ENCODE measurements at regions not wholly inside any gene's neighbourhood (a gene's known extent, or its start where the extent isn't known, plus 50 kb on each side); places are given as distances from the start of the nearest gene placed in this dataset.

DNA sequence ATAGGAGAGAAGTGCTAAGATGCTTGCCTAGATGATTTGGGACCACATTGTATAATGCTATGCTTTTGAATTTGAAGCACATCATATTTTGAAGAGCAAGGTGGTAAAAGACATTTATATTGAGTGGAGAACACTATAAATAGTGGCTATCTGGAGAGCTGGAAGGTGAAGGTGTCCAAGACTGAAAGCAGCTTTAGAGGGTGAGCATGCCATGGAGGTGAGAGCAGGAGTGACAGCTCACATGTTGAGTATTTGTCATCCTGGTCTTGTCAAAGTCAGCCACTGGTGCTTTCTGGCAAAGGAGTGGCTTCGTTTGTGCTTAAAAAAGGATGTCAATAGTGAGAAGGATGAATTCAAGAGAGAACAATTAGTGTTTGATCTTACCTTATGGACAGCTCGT, 225.9 kb downstream of the COG6 start:
- Histone ChIP-seq H3K4me1 (ENCODE audit: control insufficient read depth in 1 of 2, insufficient read depth in 2 of 2, low read length in 2 of 2) (no peaks in the 10 kb centered on the region), H3K9ac (ENCODE audit: insufficient read depth, low read length, poor library complexity, severe bottlenecking) (no peak overlapping the region), H4K20me1 (ENCODE audit: insufficient read depth, low read length) (no peaks in the 10 kb centered on the region), H3K9me3 (replicated peaks in 1 of 2; ENCODE audit: control insufficient read depth in 1 of 2, insufficient read depth in 1 of 2, low read length in 2 of 2) (peaks cover 8 to 26% of the 10 kb centered on the region in 2 donors), H3K27ac (ENCODE audit: low read depth in 1 of 2, low read length in 2 of 2) (no peak overlapping the region), H2AFZ (ENCODE audit: insufficient read depth, low read depth, low read length, poor library complexity, severe bottlenecking) (no peak overlapping the region), H3K4me3 (replicated peaks in 1 of 3; ENCODE audit: low read depth in 2 of 3, low read length in 3 of 3) (no peak overlapping the region), H3K4me2 (replicated peaks; ENCODE audit: extremely low read depth, low read length, poor library complexity, severe bottlenecking) (no peak overlapping the region), H3K27me3 (ENCODE audit: control insufficient read depth in 2 of 2, insufficient read depth in 2 of 2, low read length in 2 of 2) (no peaks in the 10 kb centered on the region), H3K36me3 (replicated peaks in 1 of 2; ENCODE audit: control insufficient read depth in 1 of 2, insufficient read depth in 2 of 2, low read length in 2 of 2) (no peaks in the 10 kb centered on the region), H3K79me2 (ENCODE audit: insufficient read depth, low read length) (no peaks in the 10 kb centered on the region)
- intact Hi-C loops (cut with micrococcal nuclease) = no loop called here
- H3K27ac Mint-ChIP-seq = no peak overlapping the region
- DNase-seq = no peak
- H3K27me3 Mint-ChIP-seq (ENCODE audit: low read depth in 3 of 3) = peaks cover 1 to 4% (median 2%) of the 10 kb centered on the region in 3 donors
- WGBS (ENCODE audit: insufficient coverage) = 50% methylated on average over 2 of the region's 2 CpGs
- no peaks in the 10 kb centered on the region for H3K4me1 Mint-ChIP-seq
- H3K4me3 Mint-ChIP-seq = no peak overlapping the region
- H3K9me3 Mint-ChIP-seq = peaks cover 8 to 20% (median 14%) of the 10 kb centered on the region in 7 donors
- TF ChIP-seq, protein P1, sequence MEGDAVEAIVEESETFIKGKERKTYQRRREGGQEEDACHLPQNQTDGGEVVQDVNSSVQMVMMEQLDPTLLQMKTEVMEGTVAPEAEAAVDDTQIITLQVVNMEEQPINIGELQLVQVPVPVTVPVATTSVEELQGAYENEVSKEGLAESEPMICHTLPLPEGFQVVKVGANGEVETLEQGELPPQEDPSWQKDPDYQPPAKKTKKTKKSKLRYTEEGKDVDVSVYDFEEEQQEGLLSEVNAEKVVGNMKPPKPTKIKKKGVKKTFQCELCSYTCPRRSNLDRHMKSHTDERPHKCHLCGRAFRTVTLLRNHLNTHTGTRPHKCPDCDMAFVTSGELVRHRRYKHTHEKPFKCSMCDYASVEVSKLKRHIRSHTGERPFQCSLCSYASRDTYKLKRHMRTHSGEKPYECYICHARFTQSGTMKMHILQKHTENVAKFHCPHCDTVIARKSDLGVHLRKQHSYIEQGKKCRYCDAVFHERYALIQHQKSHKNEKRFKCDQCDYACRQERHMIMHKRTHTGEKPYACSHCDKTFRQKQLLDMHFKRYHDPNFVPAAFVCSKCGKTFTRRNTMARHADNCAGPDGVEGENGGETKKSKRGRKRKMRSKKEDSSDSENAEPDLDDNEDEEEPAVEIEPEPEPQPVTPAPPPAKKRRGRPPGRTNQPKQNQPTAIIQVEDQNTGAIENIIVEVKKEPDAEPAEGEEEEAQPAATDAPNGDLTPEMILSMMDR (IDR thresholded peaks at IDR 0.05) = no peak
- no peaks in the 10 kb centered on the region for H3K36me3 Mint-ChIP-seq

DNA sequence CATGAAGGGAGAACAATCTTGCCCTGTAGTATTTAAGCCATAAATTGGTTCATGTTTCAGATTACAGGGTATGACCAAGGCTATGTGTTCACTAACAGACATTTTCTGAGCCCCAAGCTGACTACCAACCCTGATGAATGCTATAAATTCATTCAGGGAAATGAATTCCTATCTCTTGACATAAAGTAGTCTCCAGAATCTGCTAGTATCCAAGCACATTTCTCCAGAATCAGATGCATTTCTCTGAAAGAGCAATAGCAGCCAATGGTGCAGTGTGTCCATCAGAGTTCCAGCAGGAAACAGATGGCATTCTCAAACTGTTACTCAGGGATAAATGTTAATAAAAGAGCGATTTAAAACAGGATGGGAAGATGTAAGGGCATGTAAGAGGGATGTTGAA, 226.4 kb downstream of the COG6 start:
- Histone ChIP-seq H3K27me3 (ENCODE audit: control insufficient read depth in 2 of 2, insufficient read depth in 2 of 2, low read length in 2 of 2) (no peaks in the 10 kb centered on the region), H3K4me2 (replicated peaks; ENCODE audit: extremely low read depth, low read length, poor library complexity, severe bottlenecking) (no peak overlapping the region), H3K27ac (ENCODE audit: low read depth in 1 of 2, low read length in 2 of 2) (no peak overlapping the region), H3K4me3 (replicated peaks in 1 of 3; ENCODE audit: low read depth in 2 of 3, low read length in 3 of 3) (no peak overlapping the region), H2AFZ (ENCODE audit: insufficient read depth, low read depth, low read length, poor library complexity, severe bottlenecking) (no peak overlapping the region), H3K9ac (ENCODE audit: insufficient read depth, low read length, poor library complexity, severe bottlenecking) (no peak overlapping the region), H4K20me1 (ENCODE audit: insufficient read depth, low read length) (no peaks in the 10 kb centered on the region), H3K9me3 (replicated peaks in 1 of 2; ENCODE audit: control insufficient read depth in 1 of 2, insufficient read depth in 1 of 2, low read length in 2 of 2) (peaks cover 8 to 26% of the 10 kb centered on the region in 2 donors), H3K79me2 (ENCODE audit: insufficient read depth, low read length) (no peaks in the 10 kb centered on the region), H3K4me1 (ENCODE audit: control insufficient read depth in 1 of 2, insufficient read depth in 2 of 2, low read length in 2 of 2) (no peaks in the 10 kb centered on the region), H3K36me3 (replicated peaks in 1 of 2; ENCODE audit: control insufficient read depth in 1 of 2, insufficient read depth in 2 of 2, low read length in 2 of 2) (no peaks in the 10 kb centered on the region)
- DNase-seq = no peak
- peaks cover 8 to 20% (median 14%) of the 10 kb centered on the region in 7 donors for H3K9me3 Mint-ChIP-seq
- H3K4me3 Mint-ChIP-seq = no peak overlapping the region
- H3K27me3 Mint-ChIP-seq (ENCODE audit: low read depth in 3 of 3) = peaks cover 1 to 4% (median 2%) of the 10 kb centered on the region in 3 donors
- no peak overlapping the region for H3K27ac Mint-ChIP-seq
- TF ChIP-seq, protein P1 (IDR thresholded peaks at IDR 0.05) = no peak
- intact Hi-C loops (cut with micrococcal nuclease) = no loop called here
- H3K36me3 Mint-ChIP-seq = no peaks in the 10 kb centered on the region
- no peaks in the 10 kb centered on the region for H3K4me1 Mint-ChIP-seq
- WGBS (ENCODE audit: insufficient coverage) = 67% methylated on average over 1 of the region's 1 CpG
